Sigmoid colon (tissue), 4 donors: ENCODE measurements at regions not wholly inside any gene's neighbourhood (a gene's known extent, or its start where the extent isn't known, plus 50 kb on each side); places are given as distances from the start of the nearest gene placed in this dataset.

Experiments used
- POLR2AphosphoS5 ChIP-seq, 4 donors: sonication (generic); formaldehyde crosslinking; IDR thresholded peaks; one replicate each; pipeline ENCODE4 v1.6.1; 2017; ENCODE audit warnings: antibody characterized with exemption in 4 of 4
- TF ChIP-seq, protein P1 (sequence below), 4 experiments: fragments of 450-650 bp in 3 of 4; fragments of 200-600 bp in 1 of 4; IDR thresholded peaks; one replicate each; pipeline ENCODE4 v1.5.1; 2016 to 2019; ENCODE audit warnings: antibody characterized with exemption in 4 of 4, mild to moderate bottlenecking in 3 of 4, moderate library complexity in 2 of 4

DNA sequence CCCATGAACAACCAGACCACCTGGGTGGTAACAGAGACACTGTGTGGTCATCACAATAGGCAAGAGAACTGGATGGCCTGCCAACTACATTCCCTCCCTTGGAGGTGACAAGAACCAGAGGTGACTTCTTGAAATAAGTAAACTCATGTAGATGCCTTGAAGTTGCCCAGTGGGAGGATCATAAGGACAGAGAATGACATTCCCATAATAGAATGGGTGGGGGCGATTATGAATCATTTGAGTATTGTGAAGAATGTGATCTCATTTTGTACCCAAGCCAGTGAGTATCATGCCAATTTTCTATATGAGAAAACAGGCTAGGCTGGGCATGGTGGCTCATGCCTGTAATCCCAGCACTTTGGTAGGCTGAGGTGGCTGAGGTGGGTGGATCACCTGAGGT lies 211.4 kb upstream of the GYPC start:
- no peak for TF ChIP-seq POLR2AphosphoS5 (IDR thresholded peaks at IDR 0.05)
- TF ChIP-seq, protein P1, sequence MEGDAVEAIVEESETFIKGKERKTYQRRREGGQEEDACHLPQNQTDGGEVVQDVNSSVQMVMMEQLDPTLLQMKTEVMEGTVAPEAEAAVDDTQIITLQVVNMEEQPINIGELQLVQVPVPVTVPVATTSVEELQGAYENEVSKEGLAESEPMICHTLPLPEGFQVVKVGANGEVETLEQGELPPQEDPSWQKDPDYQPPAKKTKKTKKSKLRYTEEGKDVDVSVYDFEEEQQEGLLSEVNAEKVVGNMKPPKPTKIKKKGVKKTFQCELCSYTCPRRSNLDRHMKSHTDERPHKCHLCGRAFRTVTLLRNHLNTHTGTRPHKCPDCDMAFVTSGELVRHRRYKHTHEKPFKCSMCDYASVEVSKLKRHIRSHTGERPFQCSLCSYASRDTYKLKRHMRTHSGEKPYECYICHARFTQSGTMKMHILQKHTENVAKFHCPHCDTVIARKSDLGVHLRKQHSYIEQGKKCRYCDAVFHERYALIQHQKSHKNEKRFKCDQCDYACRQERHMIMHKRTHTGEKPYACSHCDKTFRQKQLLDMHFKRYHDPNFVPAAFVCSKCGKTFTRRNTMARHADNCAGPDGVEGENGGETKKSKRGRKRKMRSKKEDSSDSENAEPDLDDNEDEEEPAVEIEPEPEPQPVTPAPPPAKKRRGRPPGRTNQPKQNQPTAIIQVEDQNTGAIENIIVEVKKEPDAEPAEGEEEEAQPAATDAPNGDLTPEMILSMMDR (IDR thresholded peaks at IDR 0.05), result no peak
